Neuronal stem cell (in vitro differentiated cells): ENCODE measurements at regions not wholly inside any gene's neighbourhood (a gene's known extent, or its start where the extent isn't known, plus 50 kb on each side); places are given as distances from the start of the nearest gene placed in this dataset.

ENCODE experiments used
- DNase-seq: peaks from one replicate; pipeline ENCODE4 v3.0.0-alpha.2; 2013; ENCODE audit warnings: low spot score
- H2AFZ ChIP-seq: one replicate; pipeline ENCODE4 v1.6.1; 2013; ENCODE audit warnings: mild to moderate bottlenecking, low read length, inconsistent platforms
- H2AK5ac ChIP-seq: 2 replicates; pipeline ENCODE4 v1.6.1; 2013; ENCODE audit warnings: low read depth, mild to moderate bottlenecking, inconsistent platforms, low read length, moderate library complexity, mixed read lengths
- H2BK120ac ChIP-seq: 2 replicates; pipeline ENCODE4 v1.6.1; 2013; ENCODE audit warnings: low read depth, mild to moderate bottlenecking, inconsistent platforms, low read length, moderate library complexity, mixed read lengths
- H2BK12ac ChIP-seq: one replicate; pipeline ENCODE4 v1.6.1; 2013; ENCODE audit warnings: low read length, inconsistent platforms
- H2BK15ac ChIP-seq: 2 replicates; pipeline ENCODE4 v1.6.1; 2013; ENCODE audit warnings: mild to moderate bottlenecking, low read length, inconsistent platforms, mixed read lengths
- H2BK5ac ChIP-seq: one replicate; pipeline ENCODE4 v1.6.1; 2013; ENCODE audit warnings: inconsistent platforms, mild to moderate bottlenecking, low read length, moderate library complexity
- H3K14ac ChIP-seq: one replicate; pipeline ENCODE4 v1.6.1; 2013; ENCODE audit warnings: low read length, inconsistent platforms
- H3K18ac ChIP-seq: 2 replicates; pipeline ENCODE4 v1.6.1; 2013; ENCODE audit warnings: low read length, inconsistent platforms
- H3K23ac ChIP-seq: 2 replicates; pipeline ENCODE4 v1.6.1; 2013; ENCODE audit warnings: low read depth, mild to moderate bottlenecking, mixed read lengths, low read length, inconsistent platforms; ENCODE audit not compliant: poor library complexity
- H3K27ac ChIP-seq: replicated peaks from 3 replicates; pipeline ENCODE4 v1.5.1; 2013; ENCODE audit warnings: low read length, inconsistent platforms
- H3K27me3 ChIP-seq, 3 experiments: 2 replicates each; pipeline ENCODE4 v1.6.1; 2013; ENCODE audit warnings: low read length in 3 of 3, mild to moderate bottlenecking in 2 of 3, inconsistent platforms in 1 of 3, low read depth in 1 of 3, mixed read lengths in 1 of 3, moderate library complexity in 1 of 3; ENCODE audit not compliant: control insufficient read depth in 3 of 3, insufficient read depth in 3 of 3
- H3K36me3 ChIP-seq, 2 donors: replicated peaks in 1 of 2; 2 replicates each; pipeline ENCODE4 v1.6.1; 2013; ENCODE audit warnings: low read length in 2 of 2; ENCODE audit not compliant: control insufficient read depth in 2 of 2, insufficient read depth in 2 of 2
- H3K4ac ChIP-seq: 2 replicates; pipeline ENCODE4 v1.6.1; 2013; ENCODE audit warnings: inconsistent platforms, mild to moderate bottlenecking, low read length, moderate library complexity
- H3K4me1 ChIP-seq, 2 donors: 1 replicate in 1 of 2; 2 replicates in 1 of 2; pipeline ENCODE4 v1.6.1; 2013; ENCODE audit warnings: low read length in 2 of 2, low read depth in 1 of 2; ENCODE audit not compliant: control insufficient read depth in 2 of 2, insufficient read depth in 1 of 2
- H3K4me2 ChIP-seq: one replicate; pipeline ENCODE4 v1.6.1; 2013; ENCODE audit warnings: mild to moderate bottlenecking, low read length, inconsistent platforms; ENCODE audit not compliant: insufficient read depth, poor library complexity, severe bottlenecking
- H3K4me3 ChIP-seq, 2 donors: 2 replicates each; pipeline ENCODE4 v1.5.1; 2013; ENCODE audit warnings: low read length in 2 of 2, mild to moderate bottlenecking in 2 of 2, inconsistent platforms in 1 of 2, moderate library complexity in 1 of 2
- H3K79me1 ChIP-seq: one replicate; pipeline ENCODE4 v1.6.1; 2013; ENCODE audit warnings: low read depth, mild to moderate bottlenecking, inconsistent platforms, low read length, moderate library complexity
- H3K9ac ChIP-seq: one replicate; pipeline ENCODE4 v1.6.1; 2013; ENCODE audit warnings: mild to moderate bottlenecking, low read depth, low read length, inconsistent platforms; ENCODE audit not compliant: poor library complexity
- H3K9me3 ChIP-seq, 2 donors: replicated peaks in 1 of 2; 2 replicates each; pipeline versions ENCODE3 to v1.6.1; 2013; ENCODE audit warnings: low read length in 2 of 2, mild to moderate bottlenecking in 2 of 2, inconsistent platforms in 1 of 2, low read depth in 1 of 2, mixed read lengths in 1 of 2, moderate library complexity in 1 of 2; ENCODE audit not compliant: control insufficient read depth in 2 of 2, insufficient read depth in 1 of 2
- H4K8ac ChIP-seq: one replicate; pipeline ENCODE4 v1.6.1; 2013; ENCODE audit warnings: low read depth, mild to moderate bottlenecking, inconsistent platforms, low read length, moderate library complexity
- H4K91ac ChIP-seq: one replicate; pipeline ENCODE4 v1.6.1; 2013; ENCODE audit warnings: low read length, low read depth, mild to moderate bottlenecking, inconsistent platforms; ENCODE audit not compliant: poor library complexity
- WGBS, 2 donors: extraction: QIAGEN DNeasy Blood & Tissue Kit; methylation state at CpG; one replicate each; pipeline ENCODE4 v1.1.7; 2013; ENCODE audit warnings: missing lambda C conversion rate in 2 of 2, mixed read lengths in 1 of 2; ENCODE audit not compliant: insufficient read length in 2 of 2, insufficient replicate concordance in 1 of 2; ENCODE audit errors: extremely low coverage in 2 of 2; 5-methylcytosine and 5-hydroxymethylcytosine counted together

- H2BK120ac ChIP-seq, result peak overlapping the region; percentile 89
- DNase-seq, result no peak
- H3K23ac ChIP-seq, result no peak overlapping the region
- H2AFZ ChIP-seq, result no peak overlapping the region
- H3K4me2 ChIP-seq, result no peak overlapping the region
- no peaks in the 10 kb centered on the region for H3K9me3 ChIP-seq
- H2BK5ac ChIP-seq, result peak overlapping the region; percentile 53
- H3K27me3 ChIP-seq, result peaks cover 0 to 71% (median 0%) of the 10 kb centered on the region in 3 experiments
- no peak overlapping the region for H3K27ac ChIP-seq
- H2BK12ac ChIP-seq, result peak overlapping the region; percentile 94
- H3K36me3 ChIP-seq, result no peaks in the 10 kb centered on the region
- no peak overlapping the region for H4K91ac ChIP-seq
- H2BK15ac ChIP-seq, result peak overlapping the region; percentile 99
- H3K9ac ChIP-seq, result no peak overlapping the region
- no peaks in the 10 kb centered on the region for H3K79me1 ChIP-seq
- H3K4me1 ChIP-seq, result peaks cover 0 to 9% of the 10 kb centered on the region in 2 donors
- peak overlapping the region; percentile 43 for H4K8ac ChIP-seq
- H3K14ac ChIP-seq, result peak overlapping the region; percentile 90
- peak overlapping the region; percentile 53 for H3K4ac ChIP-seq
- H3K4me3 ChIP-seq, result no peak overlapping the region
- H2AK5ac ChIP-seq, result peak overlapping the region; percentile 5
- peak overlapping the region; percentile 94 for H3K18ac ChIP-seq
- no CpG with 5 or more reads among the region's 16 CpGs for WGBS, 2 donors
Observed at GRCh38 chr17:79164408-79164807, 89.8 kb downstream of the ENGASE start.

GRCh38 chr17:79163071-79163470 is 88.4 kb downstream of the ENGASE start:
- no peak overlapping the region for H3K9ac ChIP-seq
- peak overlapping the region; percentile 52 for H3K18ac ChIP-seq
- peak overlapping the region; percentile 4 for H2BK15ac ChIP-seq
- H2AK5ac ChIP-seq, result peak overlapping the region; percentile 73
- H4K91ac ChIP-seq, result no peak overlapping the region
- no peak overlapping the region for H2BK120ac ChIP-seq
- no peaks in the 10 kb centered on the region for H3K79me1 ChIP-seq
- H3K36me3 ChIP-seq, result no peaks in the 10 kb centered on the region
- H2BK5ac ChIP-seq, result no peak overlapping the region
- no peak overlapping the region for H3K4me2 ChIP-seq
- no peak overlapping the region for H3K14ac ChIP-seq
- no peak overlapping the region for H3K4ac ChIP-seq
- peaks cover 0 to 71% (median 0%) of the 10 kb centered on the region in 3 experiments for H3K27me3 ChIP-seq
- no peak overlapping the region for H2BK12ac ChIP-seq
- WGBS, 2 donors, result no CpG with 5 or more reads among the region's 12 CpGs
- H3K27ac ChIP-seq, result no peak overlapping the region
- H3K4me1 ChIP-seq, result peaks cover 0 to 9% of the 10 kb centered on the region in 2 donors
- no peak for DNase-seq
- H3K4me3 ChIP-seq, result no peak overlapping the region
- peak overlapping the region; percentile 34 for H3K23ac ChIP-seq
- H4K8ac ChIP-seq, result no peak overlapping the region
- no peak overlapping the region for H2AFZ ChIP-seq
- H3K9me3 ChIP-seq, result no peaks in the 10 kb centered on the region

GRCh38 chr17:79162012-79162963 is 87.7 kb downstream of the ENGASE start:
- H3K23ac ChIP-seq, result peak overlapping the region; percentile 34
- H3K27ac ChIP-seq, result no peak overlapping the region
- no peak overlapping the region for H2BK12ac ChIP-seq
- H3K4ac ChIP-seq, result no peak overlapping the region
- no peak overlapping the region for H2AFZ ChIP-seq
- H3K18ac ChIP-seq, result peak overlapping the region; percentile 65
- peaks cover 0 to 73% (median 0%) of the 10 kb centered on the region in 3 experiments for H3K27me3 ChIP-seq
- H3K9me3 ChIP-seq, result no peaks in the 10 kb centered on the region
- no peaks in the 10 kb centered on the region for H3K36me3 ChIP-seq
- no peaks in the 10 kb centered on the region for H3K79me1 ChIP-seq
- no peak overlapping the region for H4K8ac ChIP-seq
- H3K4me1 ChIP-seq, result peaks cover 0 to 9% of the 10 kb centered on the region in 2 donors
- no peak overlapping the region for H3K4me3 ChIP-seq
- no peak overlapping the region for H2BK5ac ChIP-seq
- no peak overlapping the region for H3K4me2 ChIP-seq
- peak overlapping the region; percentile 4 for H2BK15ac ChIP-seq
- no CpG with 5 or more reads among the region's 26 CpGs for WGBS, 2 donors
- no peak overlapping the region for H2BK120ac ChIP-seq
- H4K91ac ChIP-seq, result no peak overlapping the region
- H2AK5ac ChIP-seq, result peak overlapping the region; percentile 73
- H3K14ac ChIP-seq, result no peak overlapping the region
- H3K9ac ChIP-seq, result no peak overlapping the region
- DNase-seq, result no peak

GRCh38 chr17:79160980-79161636 is 86.5 kb downstream of the ENGASE start:
- no peak for DNase-seq
- Histone ChIP-seq H3K79me1 (no peaks in the 10 kb centered on the region), H2AK5ac (no peak overlapping the region)

More at GRCh38 chr17:79160980-79161636, 86.5 kb downstream of the ENGASE start:
- Histone ChIP-seq H3K9me3 (no peaks in the 10 kb centered on the region), H3K27me3 (peaks cover 0 to 70% (median 0%) of the 10 kb centered on the region in 3 experiments), H4K91ac (no peak overlapping the region), H3K4me2 (no peak overlapping the region), H3K9ac (no peak overlapping the region), H3K27ac (no peak overlapping the region), H2AFZ (peak overlapping the region; percentile 53), H3K4me3 (no peak overlapping the region), H3K4ac (no peak overlapping the region), H3K18ac (peak overlapping the region; percentile 48), H4K8ac (no peak overlapping the region), H2BK15ac (no peak overlapping the region), H3K23ac (no peak overlapping the region), H3K14ac (no peak overlapping the region), H2BK12ac (no peak overlapping the region), H2BK5ac (no peak overlapping the region), H3K36me3 (no peaks in the 10 kb centered on the region), H3K4me1 (peaks cover 0 to 9% of the 10 kb centered on the region in 2 donors), H2BK120ac (no peak overlapping the region)
- no CpG with 5 or more reads among the region's 14 CpGs for WGBS, 2 donors
